Activated CD4-positive, alpha-beta T cell treated with anti-CD3 and anti-CD28 coated beads for 4 hours (primary cell): ENCODE measurements at regions not wholly inside any gene's neighbourhood (a gene's known extent, or its start where the extent isn't known, plus 50 kb on each side); places are given as distances from the start of the nearest gene placed in this dataset.

Source experiments
- DNase-seq, 2 donors: peaks; one replicate each; pipeline ENCODE4 v3.0.0-alpha.2; 2020

- no peak for DNase-seq
Measured at GRCh38 chr6:44062771-44063560, 64.3 kb downstream of the MRPL14 start.

DNA sequence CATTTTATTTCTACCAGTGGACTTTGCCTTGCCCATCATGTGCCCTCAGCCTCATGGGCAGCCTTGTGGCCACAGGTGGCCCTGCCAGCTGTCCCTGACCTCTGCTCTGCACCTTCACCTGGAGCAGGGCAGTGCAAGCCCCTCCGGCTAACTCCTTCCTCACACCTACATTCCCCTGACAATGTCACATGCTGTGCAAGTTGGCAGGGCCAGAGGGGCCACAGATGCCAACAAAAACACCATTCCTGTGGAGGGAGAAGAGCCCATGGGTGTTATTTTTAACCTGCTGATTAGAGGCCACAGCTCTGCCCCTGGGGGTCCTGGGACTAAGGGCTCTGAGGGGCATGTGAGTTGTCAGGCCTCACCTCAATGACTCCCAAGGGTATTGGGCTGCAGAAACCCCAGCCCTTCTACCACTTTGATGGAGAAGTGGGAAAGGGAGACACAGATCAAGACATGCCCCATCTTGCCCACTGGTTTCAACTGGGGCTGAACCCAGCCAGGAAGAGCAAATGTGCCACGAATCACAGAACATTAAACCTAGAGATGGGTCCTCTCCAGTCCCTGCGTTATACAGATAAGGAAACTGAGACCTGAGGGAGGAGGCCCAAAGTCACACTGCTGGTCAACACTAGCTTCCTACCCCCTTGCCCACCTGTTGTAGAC is 65.0 kb downstream of the MRPL14 start:
- DNase-seq: no peak

GRCh38 chr6:44061375-44062104 is 65.7 kb downstream of the MRPL14 start:
- DNase-seq: no peak

DNA sequence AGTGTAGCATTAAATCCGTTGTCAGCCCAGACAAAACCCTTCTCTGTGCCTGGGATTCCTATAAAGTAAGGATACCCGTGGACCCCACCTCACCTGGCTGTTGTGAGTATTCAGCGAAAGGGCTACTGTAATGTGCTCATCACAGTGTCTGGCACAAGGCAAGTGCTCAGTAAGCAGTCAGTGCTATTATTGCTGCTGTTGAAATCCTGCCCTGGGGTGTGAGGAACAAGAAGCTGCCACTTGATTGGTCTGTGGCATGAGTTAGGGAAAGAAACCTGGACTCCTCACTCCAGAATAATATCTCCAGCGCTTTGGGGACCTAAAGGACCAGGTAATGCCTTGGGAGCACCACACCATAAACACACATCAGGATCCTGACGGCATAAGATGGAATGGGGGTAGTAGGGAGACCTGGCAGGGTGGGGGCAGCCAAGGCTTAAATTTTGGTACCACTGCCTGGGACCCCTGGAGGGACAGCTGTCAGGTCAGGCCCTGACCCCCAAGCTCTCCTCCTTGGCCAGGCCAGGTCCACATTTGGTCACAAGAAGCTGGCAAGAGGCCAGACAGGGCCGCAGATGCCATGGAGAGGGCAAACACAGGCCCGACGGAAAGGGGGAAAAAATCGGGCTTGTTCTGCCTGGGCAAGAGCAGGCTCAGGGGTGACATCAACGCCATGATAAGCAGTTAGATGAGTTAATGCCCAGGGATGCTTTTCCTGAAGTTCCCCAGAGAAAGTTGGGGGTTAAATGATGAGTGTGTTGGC is 66.5 kb downstream of the MRPL14 start:
- DNase-seq: no peak

- DNase-seq: no peak
Measured at GRCh38 chr6:44059359-44060346, 67.6 kb downstream of the MRPL14 start.

DNA sequence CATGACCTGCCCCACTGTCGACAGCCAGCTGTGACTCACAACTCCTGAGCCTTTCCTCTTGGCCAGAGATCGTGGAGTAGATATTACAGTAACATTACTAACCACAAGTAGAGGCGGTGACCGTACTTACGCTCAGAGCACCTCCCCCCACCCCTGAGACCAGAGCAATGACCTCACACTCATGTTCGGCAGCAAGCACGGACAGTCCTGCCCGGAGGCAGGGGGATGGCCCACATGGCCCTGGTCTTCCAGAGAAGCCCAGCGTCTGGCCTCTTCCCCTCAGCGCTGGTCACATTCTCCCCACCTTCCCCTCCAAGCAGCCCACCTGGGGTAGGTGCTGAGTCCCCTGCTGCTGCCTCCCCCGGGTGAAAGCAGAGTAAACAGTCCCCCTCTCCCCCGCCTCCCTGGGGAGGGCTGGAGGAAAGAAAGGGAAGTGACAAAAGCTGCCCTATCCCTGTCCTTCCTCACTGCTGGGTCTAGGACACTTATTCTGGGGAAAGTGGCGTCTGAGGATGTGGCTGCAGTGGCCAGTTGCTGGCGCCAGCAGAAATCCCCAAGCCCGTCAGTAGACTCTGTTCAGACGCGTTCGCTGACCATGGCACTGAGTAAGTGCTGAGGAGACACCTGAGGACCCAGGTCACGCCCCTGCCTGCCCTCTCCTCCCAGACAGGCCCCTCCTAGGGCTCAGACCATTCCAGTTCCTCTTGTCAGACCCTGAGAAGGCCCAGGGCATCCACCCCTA is 68.5 kb downstream of the MRPL14 start:
- no peak for DNase-seq

DNA sequence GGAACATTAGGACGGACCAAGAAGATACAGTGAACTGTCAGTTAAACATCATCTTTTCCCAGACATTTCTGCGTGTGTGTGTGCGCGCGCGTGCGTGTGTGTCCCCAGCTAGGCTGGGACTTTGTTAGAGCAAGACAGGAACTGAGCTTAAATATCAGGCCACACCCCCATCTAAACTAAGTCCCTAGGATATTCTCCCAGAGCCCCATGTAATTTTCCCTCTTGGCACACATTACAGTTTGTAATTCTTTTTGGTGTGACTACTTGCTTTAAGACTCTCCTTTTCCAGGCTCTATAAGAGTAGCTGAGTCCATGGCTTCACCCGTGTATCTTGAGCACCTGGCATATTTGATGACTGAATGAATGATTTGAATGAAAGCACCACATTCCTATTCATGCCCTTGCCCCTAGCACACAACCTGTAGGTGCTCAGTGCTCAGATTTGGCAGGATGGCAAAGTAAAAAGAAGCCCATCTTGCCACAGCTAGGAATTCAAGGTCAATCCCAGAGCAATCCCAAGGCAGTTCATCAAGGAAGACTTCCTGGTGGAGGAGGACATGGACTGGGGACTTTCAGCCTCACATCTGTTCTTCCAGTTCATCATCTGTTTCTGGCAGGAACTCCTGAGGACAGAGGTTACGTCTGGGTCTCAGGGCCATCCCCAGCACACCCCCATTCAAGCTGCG is 69.2 kb downstream of the MRPL14 start:
- DNase-seq: no peak

- no peak for DNase-seq
Measured at GRCh38 chr6:44057238-44057930, 69.9 kb downstream of the MRPL14 start.

- DNase-seq: no peak
Measured at GRCh38 chr6:44056392-44057237, 70.6 kb downstream of the MRPL14 start.

DNA sequence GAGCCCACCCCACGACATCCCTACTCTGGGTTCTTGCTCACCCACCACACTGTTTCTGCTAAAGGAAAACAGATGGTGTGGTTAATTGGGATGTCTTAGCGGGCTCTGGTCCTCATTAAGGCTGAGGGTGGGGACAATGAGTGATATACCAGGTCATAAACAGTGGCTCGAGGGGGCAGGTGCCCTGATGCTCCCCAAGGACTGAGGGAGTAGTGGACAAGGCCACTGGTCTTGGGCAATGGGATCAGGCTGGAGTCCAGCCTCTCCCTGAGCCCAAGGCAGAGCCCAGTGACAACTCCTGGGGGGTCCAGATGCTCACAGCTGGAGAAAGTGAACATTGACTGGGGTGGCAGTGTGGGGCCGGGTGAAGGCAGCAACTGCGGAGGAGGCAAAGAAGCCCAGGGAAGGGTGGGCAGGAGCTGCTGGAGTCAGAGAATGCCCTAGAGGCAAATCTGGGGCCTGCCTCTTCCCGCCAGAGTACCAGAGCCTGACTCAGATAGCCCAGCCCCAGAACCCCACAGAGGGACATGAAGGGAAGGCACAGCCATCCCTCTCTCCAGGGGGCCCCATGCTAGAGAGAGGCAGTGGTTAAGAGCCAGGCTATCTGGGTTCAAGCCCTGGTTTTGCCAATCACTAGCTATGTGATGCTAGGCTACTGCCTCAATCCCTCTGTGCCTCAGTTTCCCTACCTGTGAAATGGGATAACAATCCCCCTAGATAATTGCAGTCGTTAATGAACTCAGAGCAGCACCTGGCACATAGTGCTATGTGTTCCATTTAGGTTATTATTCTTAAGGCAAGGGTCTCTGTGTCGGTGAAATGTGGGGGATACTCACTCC is 72.3 kb downstream of the MRPL14 start:
- no peak for DNase-seq

DNA sequence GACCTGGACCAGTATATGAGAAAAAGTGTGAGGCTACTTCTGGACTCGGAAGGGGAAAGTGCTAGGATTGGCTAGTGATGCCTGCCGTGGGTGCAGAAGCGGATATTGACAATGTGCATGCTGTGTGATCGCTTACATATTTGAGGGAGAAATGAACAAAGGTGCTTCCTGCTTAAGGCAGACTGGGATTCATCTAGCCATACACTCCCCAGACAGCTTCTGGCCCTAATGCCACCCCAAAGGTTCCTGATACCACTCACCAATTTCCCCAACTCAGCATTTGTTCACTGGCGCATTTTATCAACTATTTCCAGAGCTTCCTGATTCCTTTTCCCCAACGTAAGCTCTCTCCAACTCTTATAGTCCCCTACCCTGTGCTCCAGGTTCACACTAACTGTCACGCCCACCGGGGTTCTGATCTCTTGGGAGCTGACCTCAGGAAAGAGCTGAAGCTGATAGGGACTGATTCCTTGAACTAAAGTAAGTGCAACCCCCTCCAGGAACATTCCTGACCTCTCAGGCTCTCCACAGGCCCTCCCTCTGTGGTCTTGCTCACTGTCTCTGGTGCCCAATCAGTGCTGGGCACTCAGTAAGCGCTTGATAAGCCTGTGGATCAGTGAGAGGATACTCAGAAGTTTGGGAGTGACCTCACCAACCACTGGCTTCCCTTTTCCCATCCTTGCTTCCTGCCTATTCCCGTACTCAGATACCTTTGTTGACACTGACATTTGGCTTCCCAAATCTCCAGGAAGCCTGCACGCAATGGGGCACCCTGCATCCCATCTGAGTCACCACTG is 73.3 kb downstream of the MRPL14 start:
- DNase-seq: no peak

DNA sequence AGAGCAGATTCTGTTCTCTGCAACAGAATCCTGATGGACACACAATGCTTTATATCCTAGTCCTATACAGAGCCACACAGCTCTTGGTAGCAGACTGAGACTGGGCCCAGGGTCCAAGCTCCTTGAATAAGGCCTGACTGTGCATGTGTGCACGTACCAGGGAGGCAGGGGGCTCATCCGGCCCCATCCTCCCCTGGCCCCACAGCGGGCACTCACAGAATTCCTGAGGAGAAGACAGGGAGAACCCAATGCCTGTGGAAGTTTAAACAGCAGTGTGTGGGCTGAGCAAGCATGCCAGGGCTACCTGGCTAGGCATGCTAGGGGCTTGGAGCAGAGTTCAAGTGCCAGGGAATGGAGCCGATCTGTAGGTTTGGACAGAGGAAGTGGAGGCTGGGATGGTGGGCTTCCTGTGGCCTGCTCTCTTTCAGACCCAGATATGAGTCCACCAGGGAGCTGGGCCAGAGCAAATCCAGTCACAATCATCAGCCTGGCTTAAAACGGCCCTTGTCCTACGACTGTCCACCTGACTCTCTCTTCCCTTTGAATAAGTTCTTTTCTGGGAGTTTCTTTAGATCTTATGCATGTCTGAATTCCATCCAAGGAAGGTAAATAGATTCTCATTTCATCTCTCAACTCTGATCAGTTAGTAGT is 74.0 kb downstream of the MRPL14 start:
- no peak for DNase-seq

DNA sequence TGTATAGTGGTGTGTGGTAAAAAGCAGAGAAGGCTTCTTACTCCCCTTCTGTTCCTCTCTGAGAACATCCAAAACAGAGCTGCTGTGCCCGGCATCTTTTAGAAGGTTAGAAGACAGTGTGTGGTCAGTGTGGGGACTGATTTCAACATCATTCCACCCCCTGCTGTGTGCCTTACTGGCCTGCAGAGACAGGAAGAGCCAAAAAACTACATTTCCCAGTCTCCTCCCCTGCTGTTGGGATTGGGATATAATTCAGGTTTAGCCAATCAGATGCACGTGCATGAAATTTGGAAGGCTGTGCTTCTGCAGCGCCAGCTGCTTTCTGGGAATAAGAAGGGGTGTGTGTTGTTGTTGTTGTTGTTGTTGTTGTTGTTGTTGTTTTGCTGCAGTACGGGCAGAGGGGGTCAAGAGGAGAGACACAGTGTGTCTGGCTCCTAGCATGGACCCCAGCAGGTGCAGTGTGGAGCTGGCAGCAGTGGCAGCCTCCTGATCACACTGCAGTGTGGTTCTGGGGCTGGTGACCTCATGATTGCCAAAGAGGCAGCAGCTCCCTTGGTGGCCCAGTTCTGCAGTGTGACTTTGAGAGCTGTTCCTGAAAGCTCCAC is 74.7 kb downstream of the MRPL14 start:
- no peak for DNase-seq

- no peak for DNase-seq
Measured at GRCh38 chr6:44051515-44051914, 75.7 kb downstream of the MRPL14 start.

DNA sequence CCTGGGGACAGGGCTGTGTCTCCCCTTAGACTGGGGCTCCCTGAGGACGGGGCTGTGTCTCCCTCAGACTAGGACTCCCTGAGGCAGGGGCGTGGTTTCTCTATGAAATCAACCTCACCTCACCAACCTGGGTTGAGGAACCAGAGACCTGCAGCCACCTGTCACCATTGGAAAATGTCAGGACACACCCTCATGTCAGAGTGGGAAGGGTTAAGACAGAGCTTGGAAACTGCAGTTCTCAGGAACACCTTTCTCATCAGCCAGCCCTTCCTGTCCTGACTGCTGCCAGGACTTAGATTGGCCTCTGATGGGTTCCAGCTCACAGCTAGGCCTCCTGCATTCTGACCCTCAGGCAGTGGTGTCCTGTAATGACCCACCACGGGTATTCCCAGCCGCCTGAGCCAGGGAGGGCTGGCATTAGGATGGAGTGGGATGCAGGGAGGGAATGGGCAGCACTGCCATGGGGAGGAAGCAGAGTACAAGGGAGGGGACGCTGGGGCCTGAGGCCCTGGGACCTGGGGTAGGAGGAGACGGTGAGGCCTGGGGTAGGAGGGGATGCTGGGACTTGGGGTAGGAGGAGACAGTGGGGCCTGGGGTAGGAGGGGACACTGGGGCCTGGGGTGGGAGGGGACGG is 76.3 kb downstream of the MRPL14 start:
- DNase-seq: no peak
